ENCODE measurements at regions not wholly inside any gene's neighbourhood (a gene's known extent, or its start where the extent isn't known, plus 50 kb on each side); places are given as distances from the start of the nearest gene placed in this dataset.

DNA sequence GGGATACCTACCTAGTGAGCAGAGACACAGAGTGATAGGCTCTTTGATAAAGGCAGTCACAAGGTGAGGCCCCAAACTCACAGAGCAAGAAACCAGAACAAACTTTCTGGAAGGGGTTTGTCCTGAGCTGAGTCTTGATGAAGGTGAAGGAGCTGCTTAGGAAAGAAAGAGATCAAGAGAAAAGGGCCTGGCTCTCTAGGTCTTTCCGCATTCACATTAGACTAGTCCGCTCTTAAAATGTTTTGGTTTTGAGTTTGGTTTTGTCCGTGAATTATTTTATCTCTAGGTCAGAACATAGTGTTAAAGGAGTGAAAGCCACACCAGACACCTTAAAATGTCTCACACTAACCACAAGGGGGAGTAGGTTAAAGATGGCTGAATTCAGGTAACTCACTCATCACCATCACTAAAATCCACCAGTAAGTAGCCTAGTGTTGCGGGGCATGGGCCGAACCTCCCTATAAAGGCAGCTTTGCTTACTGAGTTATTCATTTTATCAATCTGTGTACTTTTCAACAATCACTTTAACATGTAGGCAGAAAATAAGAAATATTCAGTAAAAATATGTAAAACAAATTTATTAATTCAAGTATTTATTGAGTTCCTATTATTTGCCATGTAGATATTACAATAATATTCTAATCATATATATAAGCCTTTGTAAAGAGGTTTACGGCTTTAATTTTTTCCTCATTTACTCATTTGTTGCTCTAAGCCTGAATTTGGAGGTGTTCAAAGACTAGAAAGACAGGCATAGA lies 121.5 kb upstream of the TSC22D2 start:
- H3K4me1 ChIP-seq (replicated peaks in 1 of 2; ENCODE audit: control insufficient read depth in 2 of 2, insufficient read depth in 2 of 2, low read length in 2 of 2): 0 out of 5 replicates have a peak, but pooled peaks cover 0 to 2% of the 10 kb centered on the region in 2 experiments
- CTCF ChIA-PET (ENCODE audit: low intra/inter-chr PET ratio): interaction anchor here (0.6 kb wide), 1 partner anchor 188 kb away, joined by 3 read pairs; no protein-coding TSS in a partner anchor
- no peaks in the 10 kb centered on the region for H3K79me2 ChIP-seq (ENCODE audit: control insufficient read depth, insufficient read depth, low read length)
- in situ Hi-C loops (cut with MboI) (no loop called here), intact Hi-C loops (cut with micrococcal nuclease) (loop anchor here (1.0 to 5.0 kb wide), 3 partner anchors 49 to 209 kb away; no protein-coding TSS in a partner anchor)
- DNase-seq (ENCODE audit: extremely low read depth in 1 of 4, low spot score in 3 of 4) (peak; percentile 47 to 67 (median 60)), ATAC-seq (peak; percentile 98), FAIRE-seq (peak; percentile 79)
- no peaks in the 10 kb centered on the region for H3K36me3 ChIP-seq (ENCODE audit: control insufficient read depth, insufficient read depth, low read length)
- no peak overlapping the region for H3K27ac ChIP-seq (ENCODE audit: extremely low read depth, low read depth, low read length)
- BruUV-seq (replicated peaks): no TSS peak
- no peaks in the 10 kb centered on the region for H3K9me1 ChIP-seq (ENCODE audit: control insufficient read depth, insufficient read depth, low read length)
- no peak overlapping the region for H3K4me2 ChIP-seq (ENCODE audit: insufficient read depth, low read length)
- no peaks in the 10 kb centered on the region for H3K9me3 ChIP-seq (replicated peaks; ENCODE audit: control insufficient read depth, insufficient read depth, low read depth, low read length)
- POLR2A ChIA-PET: interaction anchor here (0.6 to 0.8 kb wide), 4 partner anchors 11 to 648 kb away, joined by 3 to 4 read pairs (median 3); partner anchors contain the start of gene TSC22D2
- 19% methylated on average over 6 of the region's 6 CpGs for WGBS (ENCODE audit: insufficient coverage, low coverage, missing lambda C conversion rate)
- H3K9ac ChIP-seq (ENCODE audit: insufficient read depth in 1 of 2, low read depth in 2 of 2, low read length in 2 of 2): peak overlapping the region in 1 of 2 experiments; percentile 6; a peak in 1 of 4 replicates
- peak overlapping the region; percentile 63 for H2AFZ ChIP-seq (ENCODE audit: low read depth, low read length)
- H3K27me3 ChIP-seq (ENCODE audit: control insufficient read depth in 2 of 2, insufficient read depth in 2 of 2, low read length in 2 of 2): no peaks in the 10 kb centered on the region
- no peaks in the 10 kb centered on the region for H4K20me1 ChIP-seq (replicated peaks; ENCODE audit: control insufficient read depth, insufficient read depth, low read length)
- H3K4me3 ChIP-seq: no peak overlapping the region
- TF ChIP-seq ZNF175 (CRISPR knock-in tag; IDR thresholded peaks at IDR 0.05; ENCODE audit: low read depth) (no peak), FOXK2 (conservative IDR thresholded peaks at IDR 0.05 in 1 of 2, IDR thresholded peaks at IDR 0.05 in 1 of 2; ENCODE audit: low read depth in 2 of 2) (0 out of 4 replicates have a peak, but pooled peaks of 1 of the 2 experiments have one; percentile 27), HDAC3 (IDR thresholded peaks at IDR 0.05; ENCODE audit: borderline replicate concordance, partially characterized antibody) (no peak), SIN3B (IDR thresholded peaks at IDR 0.05; ENCODE audit: low read depth) (no peak), ETS2 (tag; IDR thresholded peaks at IDR 0.05; ENCODE audit: borderline replicate concordance, poor library complexity, severe bottlenecking) (no peak), L3MBTL2 (IDR thresholded peaks at IDR 0.05) (no peak), RAD21 (CRISPR knock-in tag; conservative IDR thresholded peaks at IDR 0.05 in 1 of 2, IDR thresholded peaks at IDR 0.05 in 1 of 2) (peak; percentile 64 to 74), PTBP1 (IDR thresholded peaks at IDR 0.05; ENCODE audit: low read depth, low read length) (no peak), KAT8 (IDR thresholded peaks at IDR 0.05; ENCODE audit: low read depth) (no peak), MCM2 (IDR thresholded peaks at IDR 0.05; ENCODE audit: low read depth) (no peak), KLF13 (tag; IDR thresholded peaks at IDR 0.05; ENCODE audit: borderline replicate concordance, low read depth) (no peak)
- TF ChIP-seq, protein P1, sequence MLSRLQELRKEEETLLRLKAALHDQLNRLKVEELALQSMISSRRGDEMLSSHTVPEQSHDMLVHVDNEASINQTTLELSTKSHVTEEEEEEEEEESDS (CRISPR knock-in tag; IDR thresholded peaks at IDR 0.05): no peak
- TF ChIP-seq, protein P2, sequence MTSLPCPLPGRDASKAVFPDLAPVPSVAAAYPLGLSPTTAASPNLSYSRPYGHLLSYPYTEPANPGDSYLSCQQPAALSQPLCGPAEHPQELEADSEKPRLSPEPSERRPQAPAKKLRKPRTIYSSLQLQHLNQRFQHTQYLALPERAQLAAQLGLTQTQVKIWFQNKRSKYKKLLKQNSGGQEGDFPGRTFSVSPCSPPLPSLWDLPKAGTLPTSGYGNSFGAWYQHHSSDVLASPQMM (CRISPR knock-in tag; IDR thresholded peaks at IDR 0.05): no peak
- TF ChIP-seq, protein P3, sequence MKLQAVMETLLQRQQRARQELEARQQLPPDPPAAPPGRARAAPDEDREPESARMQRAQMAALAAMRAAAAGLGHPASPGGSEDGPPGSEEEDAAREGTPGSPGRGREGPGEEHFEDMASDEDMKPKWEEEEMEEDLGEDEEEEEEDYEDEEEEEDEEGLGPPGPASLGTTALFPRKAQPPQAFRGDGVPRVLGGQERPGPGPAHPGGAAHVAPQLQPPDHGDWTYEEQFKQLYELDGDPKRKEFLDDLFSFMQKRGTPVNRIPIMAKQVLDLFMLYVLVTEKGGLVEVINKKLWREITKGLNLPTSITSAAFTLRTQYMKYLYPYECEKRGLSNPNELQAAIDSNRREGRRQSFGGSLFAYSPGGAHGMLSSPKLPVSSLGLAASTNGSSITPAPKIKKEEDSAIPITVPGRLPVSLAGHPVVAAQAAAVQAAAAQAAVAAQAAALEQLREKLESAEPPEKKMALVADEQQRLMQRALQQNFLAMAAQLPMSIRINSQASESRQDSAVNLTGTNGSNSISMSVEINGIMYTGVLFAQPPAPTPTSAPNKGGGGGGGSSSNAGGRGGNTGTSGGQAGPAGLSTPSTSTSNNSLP (IDR thresholded peaks at IDR 0.05; ENCODE audit: borderline replicate concordance, low read depth, low read length): 0 out of 2 replicates have a peak, but pooled peaks have one; percentile 8
- TF ChIP-seq, protein P4, sequence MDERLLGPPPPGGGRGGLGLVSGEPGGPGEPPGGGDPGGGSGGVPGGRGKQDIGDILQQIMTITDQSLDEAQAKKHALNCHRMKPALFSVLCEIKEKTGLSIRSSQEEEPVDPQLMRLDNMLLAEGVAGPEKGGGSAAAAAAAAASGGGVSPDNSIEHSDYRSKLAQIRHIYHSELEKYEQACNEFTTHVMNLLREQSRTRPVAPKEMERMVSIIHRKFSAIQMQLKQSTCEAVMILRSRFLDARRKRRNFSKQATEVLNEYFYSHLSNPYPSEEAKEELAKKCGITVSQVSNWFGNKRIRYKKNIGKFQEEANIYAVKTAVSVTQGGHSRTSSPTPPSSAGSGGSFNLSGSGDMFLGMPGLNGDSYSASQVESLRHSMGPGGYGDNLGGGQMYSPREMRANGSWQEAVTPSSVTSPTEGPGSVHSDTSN (CRISPR knock-in tag; IDR thresholded peaks at IDR 0.05; ENCODE audit: low read depth): no peak
- TF ChIP-seq, protein P4 (tag; conservative IDR thresholded peaks at IDR 0.05; ENCODE audit: low read depth): peak; percentile 59
